NT2/D1 (cell line): ENCODE measurements at regions not wholly inside any gene's neighbourhood (a gene's known extent, or its start where the extent isn't known, plus 50 kb on each side); places are given as distances from the start of the nearest gene placed in this dataset.

Experiments
- DNase-seq: peaks from one replicate; pipeline ENCODE4 v3.0.0-alpha.2; 2011; ENCODE audit warnings: low read depth, low spot score
- H3K27me3 ChIP-seq: 2 replicates; pipeline ENCODE4 v1.6.0; 2011; ENCODE audit warnings: mild to moderate bottlenecking; ENCODE audit not compliant: insufficient read length, insufficient read depth
- H3K36me3 ChIP-seq: 2 replicates; pipeline ENCODE4 v1.6.1; 2011; ENCODE audit warnings: mild to moderate bottlenecking, low read length, mixed read lengths; ENCODE audit not compliant: insufficient read depth, insufficient read length
- H3K4me1 ChIP-seq: 2 replicates; pipeline ENCODE4 v1.5.1; 2011; ENCODE audit not compliant: insufficient read depth, insufficient read length
- H3K4me3 ChIP-seq: 2 replicates; pipeline ENCODE4 v1.5.1; 2011; ENCODE audit warnings: low read depth; ENCODE audit not compliant: insufficient read length
- H3K9ac ChIP-seq: 2 replicates; pipeline ENCODE4 v1.6.0; 2011; ENCODE audit warnings: low read depth; ENCODE audit not compliant: insufficient read length
- H3K9me3 ChIP-seq: 2 replicates; pipeline ENCODE4 v1.5.1; 2011; ENCODE audit warnings: mild to moderate bottlenecking, low read length; ENCODE audit not compliant: insufficient read depth
- SUZ12 ChIP-seq: IDR thresholded peaks from 2 replicates; pipeline ENCODE4 v1.6.1; 2011; ENCODE audit not compliant: insufficient read length, insufficient read depth; ENCODE audit errors: extremely low read depth
- YY1 ChIP-seq: IDR thresholded peaks from 2 replicates; pipeline ENCODE4 v1.6.1; 2011; ENCODE audit not compliant: insufficient read length, insufficient read depth
- ZNF274 ChIP-seq: IDR thresholded peaks from 2 replicates; pipeline ENCODE4 v1.6.1; 2011; ENCODE audit warnings: mild to moderate bottlenecking, low read depth, low read length

DNA sequence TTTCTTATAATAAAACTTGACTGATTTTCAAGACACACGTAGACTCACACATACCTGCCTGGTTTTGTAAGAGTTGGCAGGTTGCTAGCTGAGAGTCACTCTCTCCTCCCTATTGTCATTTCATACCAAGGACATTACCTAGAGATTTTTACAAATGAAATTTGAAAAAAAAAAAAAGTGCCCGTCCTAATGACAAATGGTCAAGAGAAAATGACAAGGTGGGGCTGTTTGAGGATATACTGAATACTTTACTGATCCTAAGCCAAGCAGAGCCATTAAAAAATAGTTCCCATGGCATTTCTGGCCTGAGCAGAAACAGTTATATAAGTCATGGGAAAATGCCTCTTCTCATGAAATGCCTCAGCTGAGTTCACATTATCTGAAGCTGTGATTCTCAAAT is 150.2 kb downstream of the DYRK2 start:
- no peaks in the 10 kb centered on the region for H3K36me3 ChIP-seq

GRCh38 chr12:67802731-67803130 is 154.2 kb downstream of the DYRK2 start:
- Histone ChIP-seq H3K36me3 (no peaks in the 10 kb centered on the region), H3K4me1 (no peaks in the 10 kb centered on the region), H3K9me3 (no peaks in the 10 kb centered on the region), H3K9ac (no peak overlapping the region), H3K27me3 (no peaks in the 10 kb centered on the region), H3K4me3 (no peak overlapping the region)
- TF ChIP-seq SUZ12 (no peak), YY1 (no peak), ZNF274 (no peak)
- DNase-seq, result no peak

More for the DNA sequence above, 150.2 kb downstream of the DYRK2 start:
- Histone ChIP-seq H3K9ac (no peak overlapping the region), H3K4me3 (no peak overlapping the region), H3K4me1 (no peaks in the 10 kb centered on the region), H3K27me3 (no peaks in the 10 kb centered on the region), H3K9me3 (no peaks in the 10 kb centered on the region)
- TF ChIP-seq YY1 (no peak), ZNF274 (no peak)
- DNase-seq, result no peak

GRCh38 chr12:67803278-67803993 is 154.9 kb downstream of the DYRK2 start:
- no peak for TF ChIP-seq SUZ12
- TF ChIP-seq ZNF274, result no peak
- TF ChIP-seq YY1, result no peak
- no peak overlapping the region for H3K4me3 ChIP-seq
- H3K9ac ChIP-seq, result no peak overlapping the region
- no peaks in the 10 kb centered on the region for H3K9me3 ChIP-seq
- H3K36me3 ChIP-seq, result no peaks in the 10 kb centered on the region
- DNase-seq, result no peak
- no peaks in the 10 kb centered on the region for H3K4me1 ChIP-seq
- no peaks in the 10 kb centered on the region for H3K27me3 ChIP-seq

DNA sequence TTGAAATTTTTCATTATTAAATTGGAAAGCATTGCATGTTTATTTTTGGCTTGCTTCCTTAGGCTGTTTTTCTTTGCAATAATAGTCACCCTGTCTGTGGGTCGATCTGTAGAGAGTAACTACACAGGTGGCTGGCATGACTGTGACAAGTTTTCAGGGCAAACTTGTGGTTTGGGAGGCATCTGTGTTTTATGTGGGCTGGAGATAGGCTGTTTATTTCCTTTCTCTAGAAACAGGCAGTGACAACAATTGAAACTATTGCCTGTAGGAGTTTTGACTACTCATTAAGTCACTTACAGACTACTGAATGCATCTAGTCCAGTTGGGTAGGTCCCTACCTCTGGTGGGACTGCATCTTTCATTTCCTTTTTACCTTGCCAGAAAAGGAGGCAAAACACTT is 155.6 kb downstream of the DYRK2 start:
- no peaks in the 10 kb centered on the region for H3K9me3 ChIP-seq
- H3K36me3 ChIP-seq, result no peaks in the 10 kb centered on the region
- no peak overlapping the region for H3K9ac ChIP-seq
- no peaks in the 10 kb centered on the region for H3K27me3 ChIP-seq
- no peak overlapping the region for H3K4me3 ChIP-seq
- H3K4me1 ChIP-seq, result no peaks in the 10 kb centered on the region
- TF ChIP-seq YY1 (no peak), SUZ12 (no peak), ZNF274 (no peak)
- no peak for DNase-seq

GRCh38 chr12:67807814-67808213 is 159.3 kb downstream of the DYRK2 start:
- H3K9ac ChIP-seq, result no peak overlapping the region
- TF ChIP-seq SUZ12, result no peak
- no peak for TF ChIP-seq YY1
- TF ChIP-seq ZNF274, result no peak

DNA sequence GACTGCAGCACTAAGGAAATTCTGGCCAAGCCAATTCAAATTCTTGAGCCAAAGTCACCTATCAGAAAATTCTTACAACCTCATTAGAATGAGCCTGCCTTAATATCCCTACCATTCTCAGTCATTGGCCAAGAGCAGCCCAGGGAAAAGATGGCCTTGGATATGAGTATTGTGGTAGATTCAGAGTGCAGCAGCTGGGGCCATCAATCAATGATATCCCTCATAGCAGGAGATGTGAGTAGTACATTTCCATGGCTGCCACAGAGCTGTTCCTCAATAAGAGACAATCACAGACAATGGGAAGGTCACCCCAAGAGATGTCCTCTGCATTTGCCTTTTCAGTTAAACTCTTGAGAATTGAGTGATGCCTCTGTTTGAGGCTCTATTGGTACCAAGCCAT is 161.6 kb downstream of the DYRK2 start:
- no peaks in the 10 kb centered on the region for H3K4me1 ChIP-seq
- H3K27me3 ChIP-seq, result no peaks in the 10 kb centered on the region
- TF ChIP-seq ZNF274 (no peak), YY1 (no peak), SUZ12 (no peak)
- H3K36me3 ChIP-seq, result no peaks in the 10 kb centered on the region
- no peak for DNase-seq
- no peak overlapping the region for H3K9ac ChIP-seq
- H3K4me3 ChIP-seq, result no peak overlapping the region
- no peaks in the 10 kb centered on the region for H3K9me3 ChIP-seq

More at GRCh38 chr12:67807814-67808213, 159.3 kb downstream of the DYRK2 start:
- H3K4me3 ChIP-seq, result no peak overlapping the region
- H3K36me3 ChIP-seq, result no peaks in the 10 kb centered on the region
- no peaks in the 10 kb centered on the region for H3K9me3 ChIP-seq
- H3K4me1 ChIP-seq, result no peaks in the 10 kb centered on the region
- no peaks in the 10 kb centered on the region for H3K27me3 ChIP-seq
- no peak for DNase-seq

DNA sequence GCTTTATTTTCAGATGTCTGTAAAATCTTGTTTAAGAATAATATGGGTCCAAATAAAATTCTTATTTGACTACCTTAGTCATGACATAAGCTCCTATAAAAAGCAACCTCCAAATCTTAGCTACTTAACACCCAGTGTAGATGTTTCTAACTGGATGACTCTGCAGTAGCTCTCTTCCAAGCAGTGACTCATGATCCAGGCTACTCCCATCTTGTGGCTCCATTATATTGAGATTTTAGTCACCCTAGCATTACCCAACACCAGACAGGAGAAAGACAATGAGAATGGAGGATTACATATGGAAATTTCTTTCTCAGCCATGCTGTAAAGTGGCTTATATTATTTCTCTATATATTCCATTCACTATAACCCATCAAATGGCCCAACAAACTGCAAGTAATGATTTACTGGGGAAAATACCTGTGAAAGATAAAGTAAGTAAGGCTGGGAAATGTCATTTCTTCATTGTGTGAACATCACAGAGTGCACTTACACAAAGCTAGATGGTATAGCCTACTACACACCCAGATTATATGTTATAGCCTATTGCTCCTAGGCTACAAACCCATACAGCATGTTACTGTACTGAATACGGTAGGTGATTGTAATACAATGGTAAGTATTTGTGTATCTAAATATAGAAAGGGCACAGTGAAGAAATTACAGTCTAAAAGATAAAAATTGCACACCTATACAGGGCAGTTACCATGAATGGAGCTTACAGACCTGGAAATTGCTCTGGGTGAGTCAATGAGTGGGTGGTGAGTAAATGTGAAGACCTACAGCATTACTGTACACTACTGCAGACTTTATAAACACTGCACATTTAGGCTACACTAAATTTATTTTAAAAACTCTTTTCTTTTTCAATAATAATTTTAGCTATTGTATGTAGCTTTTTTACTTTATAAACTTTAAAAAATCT is 163.2 kb downstream of the DYRK2 start:
- Histone ChIP-seq H3K9ac (no peak overlapping the region), H3K4me1 (no peaks in the 10 kb centered on the region), H3K4me3 (no peak overlapping the region), H3K9me3 (peaks cover 4% of the 10 kb centered on the region; the same call in 1 of the 2 replicates), H3K27me3 (no peaks in the 10 kb centered on the region), H3K36me3 (no peaks in the 10 kb centered on the region)
- no peak for DNase-seq
- TF ChIP-seq ZNF274 (no peak), SUZ12 (no peak), YY1 (no peak)
